ENCODE measurements at regions not wholly inside any gene's neighbourhood (a gene's known extent, or its start where the extent isn't known, plus 50 kb on each side); places are given as distances from the start of the nearest gene placed in this dataset.
"Not testable (repeated sequence)": the region's sequence is repeated elsewhere in the genome, so short reads cannot be mapped to it uniquely, and the experiment has no call there.

DNA sequence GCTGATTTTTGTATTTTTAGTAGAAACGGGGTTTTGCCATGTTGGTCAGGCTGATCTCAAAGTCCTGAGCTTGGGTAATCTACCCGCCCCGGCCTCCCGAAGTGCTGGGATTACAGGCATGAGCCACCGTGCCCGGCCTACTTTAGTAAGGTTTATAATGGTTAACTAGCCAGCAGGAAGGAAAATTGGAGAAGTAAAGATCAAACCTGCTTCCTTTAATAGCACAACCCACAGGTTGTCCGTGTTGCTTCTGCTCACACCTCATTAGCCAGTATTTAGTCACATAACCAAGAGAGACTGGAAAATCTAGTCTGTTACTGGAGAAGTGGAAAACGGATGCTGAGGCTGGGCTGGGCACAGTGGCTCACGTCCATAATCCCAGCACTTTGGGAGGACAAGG, 51.9 kb upstream of the TBL1XR1 start:
- DNase-seq: no peak

- DNase-seq: peak; percentile 17
Observed at GRCh38 chr3:177250151-177250550, 52.9 kb upstream of the TBL1XR1 start.

DNA sequence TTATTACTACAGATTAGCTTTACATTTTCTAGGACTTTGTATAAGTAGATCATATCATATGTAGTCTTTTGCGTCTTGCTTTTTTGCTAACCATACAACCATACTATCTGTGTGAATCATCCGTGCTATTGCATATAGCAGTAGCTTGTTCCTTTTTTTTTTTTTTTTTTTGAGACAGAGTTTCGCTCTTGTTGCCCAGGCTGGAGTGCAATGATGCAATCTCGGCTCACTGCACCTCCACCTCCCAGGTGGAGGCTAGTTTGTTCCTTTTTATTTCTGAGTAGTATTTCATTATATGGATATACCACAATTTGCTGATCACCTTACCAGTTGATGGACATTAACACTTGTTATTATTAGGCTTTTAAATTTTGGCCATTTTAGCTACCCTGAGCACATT, 54.5 kb upstream of the TBL1XR1 start:
- no peak for DNase-seq

GRCh38 chr3:177257006-177257405, 59.7 kb upstream of the TBL1XR1 start:
- DNase-seq: peak; percentile 46

DNA sequence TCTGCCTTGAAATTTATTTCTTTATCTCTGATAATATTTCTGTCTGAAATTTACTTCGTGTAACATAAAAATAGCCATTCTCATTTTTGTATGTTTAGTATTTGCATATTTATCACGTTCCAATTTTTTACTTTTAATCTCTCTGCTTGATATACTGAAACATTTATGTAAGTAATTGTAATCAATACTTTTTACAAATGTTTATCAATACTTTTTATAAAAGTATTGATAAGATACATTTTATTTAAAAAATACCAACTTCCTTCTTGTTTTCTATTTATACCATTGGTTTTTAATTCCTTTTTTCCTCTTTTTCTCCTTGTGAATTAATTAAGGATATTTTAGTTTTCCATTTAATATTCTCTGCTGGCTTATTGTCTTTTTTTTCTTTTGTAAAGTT, 60.3 kb upstream of the TBL1XR1 start:
- DNase-seq: no peak

DNA sequence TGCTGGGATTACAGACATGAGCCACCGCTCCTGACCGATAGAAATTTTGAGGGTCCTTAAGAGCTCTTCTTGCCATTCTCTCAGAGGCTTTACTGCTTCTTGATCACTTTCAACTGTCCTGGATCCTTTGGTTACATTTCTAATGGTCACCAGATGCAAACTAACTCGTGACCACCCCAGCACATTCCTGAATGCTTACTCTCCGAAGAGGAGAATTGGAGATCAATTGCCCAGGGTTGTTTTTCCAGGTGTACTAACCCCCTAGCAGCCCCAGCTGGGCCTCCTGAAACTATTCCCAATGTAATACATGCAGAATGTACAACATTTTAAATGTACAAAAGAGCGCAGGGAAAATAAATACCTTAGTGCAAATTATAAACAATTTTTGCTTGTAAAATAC, 65.1 kb upstream of the TBL1XR1 start:
- peak; percentile 22 for DNase-seq

DNA sequence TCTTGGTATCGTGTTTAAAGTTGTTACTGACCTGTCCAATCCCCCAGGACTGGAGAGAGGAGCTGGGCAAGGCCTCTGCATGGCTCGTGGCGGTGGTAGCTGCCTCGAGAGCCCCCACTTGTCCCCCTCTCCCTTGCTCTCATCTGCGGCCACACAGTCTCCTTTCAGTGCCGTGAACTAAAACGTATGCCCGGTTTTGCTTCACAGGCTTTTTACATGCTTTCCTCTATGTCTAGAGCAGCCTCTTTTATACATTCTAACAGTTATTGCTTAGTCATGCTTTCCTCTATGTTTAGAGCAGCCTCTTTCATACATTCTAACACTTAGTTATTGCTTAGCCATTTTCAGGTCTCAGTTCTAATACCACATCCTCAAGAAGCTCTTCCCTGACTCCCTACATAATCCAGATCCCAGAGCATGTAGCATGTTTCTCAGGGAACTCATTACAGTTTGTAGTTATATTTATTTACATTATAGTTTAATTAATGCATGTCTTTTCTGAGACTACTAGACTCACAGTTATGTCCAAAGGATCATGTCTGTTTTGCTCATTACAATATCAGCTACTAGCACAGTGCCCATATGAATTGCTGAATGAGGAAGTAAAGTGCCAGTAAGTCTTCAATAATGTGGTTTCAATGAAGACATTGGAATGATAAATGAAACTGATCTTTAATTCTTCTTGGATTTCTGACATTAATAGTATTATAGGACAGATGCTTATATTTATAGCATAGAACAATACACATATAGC, 66.5 kb upstream of the TBL1XR1 start:
- peak; percentile 21 for DNase-seq

- DNase-seq: not testable (repeated sequence)
Observed at GRCh38 chr3:177271811-177272501, 74.7 kb upstream of the TBL1XR1 start.

- no peak for DNase-seq
Observed at GRCh38 chr3:177278016-177278415, 80.7 kb upstream of the TBL1XR1 start.

GRCh38 chr3:177279118-177279815, 82.0 kb upstream of the TBL1XR1 start:
- DNase-seq: no peak

- DNase-seq: no peak
Observed at GRCh38 chr3:177281292-177282118, 84.2 kb upstream of the TBL1XR1 start.

DNA sequence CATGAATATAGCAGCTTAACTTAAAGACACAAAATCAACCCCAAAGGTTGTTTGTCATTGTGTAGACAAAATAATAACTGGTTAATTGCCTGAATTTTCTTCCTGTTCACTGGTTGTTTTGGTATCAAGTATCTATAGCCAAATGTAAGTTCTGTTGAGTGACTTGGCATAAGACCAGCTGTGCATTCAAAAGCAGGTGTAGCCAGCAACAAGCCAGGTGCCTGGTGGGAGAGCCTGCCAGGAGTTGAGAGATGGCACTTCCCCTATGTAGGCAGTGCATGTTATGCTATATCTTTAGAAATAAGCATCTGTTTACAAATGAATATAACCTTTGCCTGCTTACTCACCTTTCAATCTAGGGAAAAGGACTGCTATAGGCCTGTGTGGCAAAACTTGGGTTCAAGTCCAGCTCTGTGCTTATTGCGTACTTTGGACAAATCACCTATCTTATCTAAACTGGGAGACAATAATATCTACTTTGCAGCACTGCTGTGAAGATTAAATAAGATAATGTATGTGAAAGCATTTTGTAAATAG, 84.9 kb upstream of the TBL1XR1 start:
- DNase-seq: no peak

GRCh38 chr3:177283983-177284382, 86.7 kb upstream of the TBL1XR1 start:
- no peak for DNase-seq

- DNase-seq: peak; percentile 48
Observed at GRCh38 chr3:177284383-177284881, 87.2 kb upstream of the TBL1XR1 start.

DNA sequence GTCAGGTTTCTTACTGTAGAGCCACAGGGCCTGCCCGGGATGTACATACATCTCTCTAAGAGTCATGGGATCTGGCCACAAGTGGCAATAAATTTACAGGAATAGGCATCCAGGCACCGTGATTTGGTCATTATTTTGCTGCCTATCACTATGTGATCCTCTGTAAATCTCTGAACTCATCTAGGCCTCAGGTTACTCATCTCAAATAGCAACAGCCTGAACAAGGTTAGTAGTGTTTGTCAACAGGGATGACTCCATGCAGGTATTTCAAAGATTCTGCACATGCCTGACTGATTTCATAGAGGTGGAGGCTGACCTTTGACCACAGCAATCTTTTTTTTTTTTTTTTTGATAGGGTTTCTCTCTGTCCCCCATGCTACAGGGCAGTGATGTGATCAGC, 88.8 kb upstream of the TBL1XR1 start:
- DNase-seq: no peak

DNA sequence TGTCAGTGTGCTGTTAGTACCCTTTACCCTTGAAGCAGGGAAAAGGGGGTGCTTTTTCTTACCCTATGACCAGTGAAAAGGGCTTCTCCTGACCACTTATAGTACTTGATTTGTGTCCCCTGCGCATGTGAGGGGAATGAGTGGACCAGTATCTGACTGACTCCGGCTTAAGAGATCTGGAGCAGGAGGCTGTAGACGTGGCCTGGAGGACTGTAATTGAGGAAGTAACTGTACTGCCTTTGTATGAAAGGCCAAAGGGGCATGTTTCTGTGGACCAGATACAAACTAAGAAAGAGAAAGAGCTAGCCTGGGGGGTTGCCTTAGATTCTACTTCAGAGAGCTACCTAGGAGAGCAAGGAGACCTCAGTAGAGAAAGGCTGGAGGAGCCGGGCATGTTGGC, 89.9 kb upstream of the TBL1XR1 start:
- no peak for DNase-seq

DNA sequence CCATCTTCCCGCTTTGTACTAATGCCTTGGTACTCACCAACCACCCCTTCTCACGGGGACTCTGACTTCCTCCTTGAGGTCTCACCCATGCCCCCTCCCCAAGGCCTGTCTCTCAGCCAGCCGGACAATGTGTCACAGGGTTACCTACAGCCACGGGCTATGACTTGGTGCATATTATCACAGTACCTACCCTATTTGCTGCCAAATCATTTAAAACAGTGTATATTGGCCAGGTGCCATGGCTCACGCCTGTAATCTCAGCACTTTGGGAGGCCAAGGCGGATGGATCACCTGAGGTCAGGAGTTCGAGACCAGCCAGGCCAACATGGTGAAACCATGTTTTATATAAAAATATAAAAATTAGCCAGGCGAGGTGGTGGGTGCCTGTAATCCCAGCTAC, 93.4 kb upstream of the TBL1XR1 start:
- DNase-seq: no peak

DNA sequence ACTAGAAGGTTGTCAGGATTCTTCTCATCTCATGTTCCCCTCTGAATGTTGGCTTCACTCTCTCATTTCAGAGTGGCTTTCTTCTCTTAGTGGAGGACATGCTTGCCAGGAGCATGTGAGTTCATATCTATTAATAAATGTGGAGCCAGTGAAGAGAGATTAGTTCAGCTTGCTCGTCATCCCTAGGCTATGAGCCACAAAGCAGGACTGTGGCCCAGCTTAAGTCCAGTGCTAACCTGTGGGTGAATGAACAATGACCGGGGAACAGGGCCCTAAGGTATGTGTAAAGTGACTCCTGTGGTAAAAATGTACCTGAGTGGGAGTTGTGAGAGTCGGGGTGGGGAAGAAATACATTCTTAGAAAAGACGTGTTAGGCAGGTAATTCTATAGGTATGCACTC, 96.9 kb upstream of the TBL1XR1 start:
- DNase-seq: peak; percentile 26

- DNase-seq: no peak
Observed at GRCh38 chr3:177295116-177295515, 97.8 kb upstream of the TBL1XR1 start.

DNA sequence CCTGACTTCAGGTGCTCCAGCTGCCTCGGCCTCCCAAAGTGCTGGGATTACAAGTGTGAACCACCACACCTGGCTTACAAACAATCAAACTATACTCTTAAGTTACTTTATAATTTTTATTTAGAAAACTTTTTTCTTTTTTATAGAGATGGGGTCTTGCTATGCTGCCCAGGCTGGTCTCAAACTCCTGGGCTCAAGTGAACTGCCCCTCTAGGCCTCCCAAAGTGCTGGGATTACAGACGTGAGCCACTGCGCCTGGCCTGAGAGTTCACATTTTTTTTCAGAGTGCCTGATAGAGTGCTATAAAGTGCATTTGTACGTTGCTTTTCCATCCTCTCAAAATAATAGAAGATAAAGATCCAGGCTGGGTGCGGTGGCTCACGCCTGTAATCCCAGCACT, 102.0 kb upstream of the TBL1XR1 start:
- no peak for DNase-seq

GRCh38 chr3:177300039-177300833, 103.0 kb upstream of the TBL1XR1 start:
- DNase-seq: no peak

- DNase-seq: no peak
Observed at GRCh38 chr3:177300842-177301241, 103.6 kb upstream of the TBL1XR1 start.

Data from fibroblast of skin of right biceps (primary cell).